ENCODE measurements at regions not wholly inside any gene's neighbourhood (a gene's known extent, or its start where the extent isn't known, plus 50 kb on each side); places are given as distances from the start of the nearest gene placed in this dataset.

DNA sequence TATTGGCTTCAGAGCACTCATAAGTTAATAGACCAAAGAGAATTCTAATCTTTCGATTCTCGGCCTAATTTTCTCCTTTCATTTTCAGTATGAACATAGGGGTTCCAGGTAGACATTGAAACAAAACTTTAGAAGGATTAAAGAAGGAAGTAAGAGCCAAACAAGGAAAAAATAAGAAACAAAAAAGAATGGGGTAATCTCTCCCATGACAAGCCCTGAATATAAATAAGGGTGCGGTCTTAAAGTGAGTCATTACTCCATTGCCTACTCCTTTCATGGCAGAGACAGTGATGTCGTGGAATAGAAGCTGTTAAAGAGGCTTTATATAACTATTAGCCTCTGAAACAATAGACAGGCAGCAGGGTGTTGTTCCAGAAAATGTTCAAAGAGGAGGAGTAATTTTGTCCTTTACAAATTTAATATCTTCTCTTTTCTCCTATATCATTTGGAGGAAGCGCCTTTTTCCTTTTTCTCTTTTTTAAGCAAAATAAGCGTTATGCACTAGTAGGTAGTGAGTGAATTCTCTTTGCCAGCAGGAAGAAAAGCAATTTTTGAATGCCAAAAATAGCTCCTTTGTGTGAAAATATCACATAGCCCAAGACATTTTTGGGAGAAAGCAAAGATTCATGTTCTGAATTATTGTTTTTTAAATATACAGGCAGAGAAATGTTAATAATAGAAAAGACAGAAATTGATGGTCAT is 607.9 kb upstream of the KCNMB2 start:
- no peak overlapping the region for H3K4me3 ChIP-seq
- no peaks in the 10 kb centered on the region for H3K36me3 ChIP-seq
- WGBS, 2 donors: 56 to 63% methylated on average over 6 of the region's 6 CpGs
- peak overlapping the region in 1 of 4 donors; percentile 37 for H3K27ac ChIP-seq
- no peaks in the 10 kb centered on the region for H3K9me3 ChIP-seq
- H3K27me3 ChIP-seq: no peaks in the 10 kb centered on the region
- TF ChIP-seq, protein P1, sequence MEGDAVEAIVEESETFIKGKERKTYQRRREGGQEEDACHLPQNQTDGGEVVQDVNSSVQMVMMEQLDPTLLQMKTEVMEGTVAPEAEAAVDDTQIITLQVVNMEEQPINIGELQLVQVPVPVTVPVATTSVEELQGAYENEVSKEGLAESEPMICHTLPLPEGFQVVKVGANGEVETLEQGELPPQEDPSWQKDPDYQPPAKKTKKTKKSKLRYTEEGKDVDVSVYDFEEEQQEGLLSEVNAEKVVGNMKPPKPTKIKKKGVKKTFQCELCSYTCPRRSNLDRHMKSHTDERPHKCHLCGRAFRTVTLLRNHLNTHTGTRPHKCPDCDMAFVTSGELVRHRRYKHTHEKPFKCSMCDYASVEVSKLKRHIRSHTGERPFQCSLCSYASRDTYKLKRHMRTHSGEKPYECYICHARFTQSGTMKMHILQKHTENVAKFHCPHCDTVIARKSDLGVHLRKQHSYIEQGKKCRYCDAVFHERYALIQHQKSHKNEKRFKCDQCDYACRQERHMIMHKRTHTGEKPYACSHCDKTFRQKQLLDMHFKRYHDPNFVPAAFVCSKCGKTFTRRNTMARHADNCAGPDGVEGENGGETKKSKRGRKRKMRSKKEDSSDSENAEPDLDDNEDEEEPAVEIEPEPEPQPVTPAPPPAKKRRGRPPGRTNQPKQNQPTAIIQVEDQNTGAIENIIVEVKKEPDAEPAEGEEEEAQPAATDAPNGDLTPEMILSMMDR (IDR thresholded peaks at IDR 0.05): no peak
- TF ChIP-seq POLR2A (IDR thresholded peaks at IDR 0.05) (no peak), EP300 (IDR thresholded peaks at IDR 0.05) (no peak), POLR2AphosphoS5 (IDR thresholded peaks at IDR 0.05) (no peak)
- peaks cover 0 to 6% (median 0%) of the 10 kb centered on the region in 4 donors for H3K4me1 ChIP-seq
- intact Hi-C loops (cut with DNase I): no loop called here
- no peak for DNase-seq

DNA sequence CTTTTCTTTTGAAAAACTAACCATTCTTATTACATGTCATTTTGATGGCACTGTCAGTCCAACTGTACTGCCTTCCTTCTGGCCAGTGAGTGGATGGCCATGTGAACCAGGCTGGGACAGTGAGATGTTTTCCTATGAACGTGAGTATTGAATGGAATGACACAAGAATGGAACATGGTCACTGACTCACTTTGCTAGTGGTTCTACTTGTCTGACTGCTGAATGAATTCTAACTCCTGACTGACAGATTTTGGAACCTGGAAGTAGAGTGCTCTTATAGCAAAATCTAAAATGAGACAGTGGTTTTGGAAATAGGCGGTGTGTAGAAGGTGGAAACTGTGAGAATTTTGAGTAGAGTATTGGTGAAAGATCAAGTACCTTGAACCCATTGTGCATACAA is 606.9 kb upstream of the KCNMB2 start:
- H3K27me3 ChIP-seq: no peaks in the 10 kb centered on the region
- 90 to 91% methylated on average over 2 of the region's 2 CpGs for WGBS, 2 donors
- H3K27ac ChIP-seq: no peak overlapping the region
- H3K4me1 ChIP-seq: peaks cover 0 to 6% (median 0%) of the 10 kb centered on the region in 4 donors
- TF ChIP-seq POLR2AphosphoS5 (IDR thresholded peaks at IDR 0.05): no peak
- TF ChIP-seq, protein P1 (IDR thresholded peaks at IDR 0.05): no peak
- no peak for TF ChIP-seq EP300 (IDR thresholded peaks at IDR 0.05)
- TF ChIP-seq POLR2A (IDR thresholded peaks at IDR 0.05): no peak
- no peaks in the 10 kb centered on the region for H3K9me3 ChIP-seq
- DNase-seq: no peak
- H3K36me3 ChIP-seq: no peaks in the 10 kb centered on the region
- H3K4me3 ChIP-seq: no peak overlapping the region
- intact Hi-C loops (cut with DNase I): no loop called here

DNA sequence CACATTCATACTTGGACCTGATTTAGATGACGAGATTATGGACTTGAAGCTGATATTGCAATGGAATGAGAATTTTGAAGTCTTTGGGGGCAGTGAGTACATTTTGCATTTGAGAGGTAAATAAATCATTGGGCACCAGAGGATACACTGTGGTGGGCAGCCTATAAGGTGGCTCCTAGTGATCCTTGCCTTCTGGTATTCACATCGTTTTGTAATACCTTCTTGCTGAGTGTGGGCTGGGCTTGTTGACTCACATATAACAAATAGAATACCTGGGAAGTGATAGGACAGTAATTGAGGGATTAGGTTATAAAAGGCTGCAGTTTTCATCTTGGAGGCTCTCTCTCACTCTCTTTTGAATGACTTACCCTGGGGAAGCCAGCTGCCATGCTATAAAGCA is 605.5 kb upstream of the KCNMB2 start:
- TF ChIP-seq, protein P1 (IDR thresholded peaks at IDR 0.05): no peak
- TF ChIP-seq POLR2A (IDR thresholded peaks at IDR 0.05) (no peak), EP300 (IDR thresholded peaks at IDR 0.05) (no peak), POLR2AphosphoS5 (IDR thresholded peaks at IDR 0.05) (no peak)
- intact Hi-C loops (cut with DNase I): no loop called here
- Histone ChIP-seq H3K9me3 (no peaks in the 10 kb centered on the region), H3K27ac (no peak overlapping the region), H3K27me3 (no peaks in the 10 kb centered on the region), H3K4me1 (peaks cover 0 to 6% (median 0%) of the 10 kb centered on the region in 4 donors), H3K36me3 (no peaks in the 10 kb centered on the region), H3K4me3 (no peak overlapping the region)
- 44 to 72% methylated on average over 2 of the region's 2 CpGs for WGBS, 2 donors
- no peak for DNase-seq

DNA sequence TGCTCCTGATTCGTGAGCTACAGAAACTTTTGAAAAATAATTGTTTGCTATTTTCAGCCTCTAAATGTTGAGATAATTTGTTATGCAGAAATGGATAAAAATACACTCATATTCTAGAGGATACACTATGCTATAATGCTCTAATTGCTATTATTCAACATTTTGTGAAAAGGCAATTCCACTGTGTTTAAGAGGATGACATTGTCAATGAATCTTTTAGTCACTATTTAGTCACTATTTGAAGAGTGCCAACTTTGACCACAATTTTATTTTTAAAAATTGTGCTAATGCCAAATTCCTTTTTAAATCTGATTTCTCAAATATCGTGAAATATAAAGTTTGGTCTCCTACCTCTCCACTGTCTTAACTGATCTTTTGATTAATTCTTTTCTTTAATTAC is 604.9 kb upstream of the KCNMB2 start:
- no peak for DNase-seq
- Histone ChIP-seq H3K27me3 (no peaks in the 10 kb centered on the region), H3K27ac (no peak overlapping the region), H3K9me3 (no peaks in the 10 kb centered on the region), H3K36me3 (no peaks in the 10 kb centered on the region), H3K4me1 (peaks cover 0 to 6% (median 0%) of the 10 kb centered on the region in 4 donors), H3K4me3 (no peak overlapping the region)
- WGBS, 2 donors: 90 to 96% methylated on average over 2 of the region's 2 CpGs
- intact Hi-C loops (cut with DNase I): no loop called here
- TF ChIP-seq EP300 (IDR thresholded peaks at IDR 0.05): no peak

DNA sequence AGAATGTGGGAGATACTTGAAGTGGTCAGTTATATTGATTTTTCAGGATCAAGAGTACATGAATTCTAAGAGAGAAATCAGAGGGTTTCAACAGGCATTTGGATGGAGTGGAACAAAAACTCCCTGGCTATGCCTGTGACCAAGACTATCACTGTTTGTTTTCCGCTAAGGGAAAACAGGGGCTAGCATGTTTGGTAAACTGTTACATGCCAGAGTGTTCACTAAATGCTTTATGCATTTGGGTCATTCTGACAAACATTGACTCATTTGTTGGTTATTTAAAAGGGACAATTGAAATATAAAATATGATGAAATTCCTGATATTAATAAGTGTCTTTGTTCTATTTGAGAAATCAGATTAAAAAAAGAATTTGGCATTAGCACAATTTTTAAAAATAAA is 603.9 kb upstream of the KCNMB2 start:
- Histone ChIP-seq H3K4me1 (peaks cover 0 to 6% (median 0%) of the 10 kb centered on the region in 4 donors), H3K4me3 (no peak overlapping the region), H3K36me3 (no peaks in the 10 kb centered on the region), H3K27me3 (no peaks in the 10 kb centered on the region), H3K27ac (no peak overlapping the region), H3K9me3 (no peaks in the 10 kb centered on the region)
- WGBS, 2 donors: 95 to 96% methylated on average over 1 of the region's 1 CpG
- DNase-seq: no peak
- intact Hi-C loops (cut with DNase I): no loop called here
- TF ChIP-seq POLR2AphosphoS5 (IDR thresholded peaks at IDR 0.05) (no peak), POLR2A (IDR thresholded peaks at IDR 0.05) (no peak), EP300 (IDR thresholded peaks at IDR 0.05) (no peak)
- TF ChIP-seq, protein P1 (IDR thresholded peaks at IDR 0.05): no peak
